Activated T-helper 1 cell treated with anti-CD3 and anti-CD28 coated beads, Interleukin-12 subunit alpha, Interleukin-12 subunit beta, Interleukin-2, Interleukin-4 antibody, amounts not matched to agents 30 ng/mL and 10 ng/mL and 1 ng/mL, durations not matched to agents 14 hours and 24 hours and 36 hours (primary cell): ENCODE measurements at regions not wholly inside any gene's neighbourhood (a gene's known extent, or its start where the extent isn't known, plus 50 kb on each side); places are given as distances from the start of the nearest gene placed in this dataset.

ENCODE experiments used
- DNase-seq: peaks from one replicate; pipeline ENCODE4 v3.0.0; 2021; ENCODE audit warnings: low spot score
- H3K27ac Mint-ChIP-seq: one replicate; pipeline ENCODE4 v1.8.0; 2021; ENCODE audit warnings: mild to moderate bottlenecking, mixed read lengths
- H3K27me3 Mint-ChIP-seq: one replicate; pipeline ENCODE4 v1.8.0; 2022; ENCODE audit warnings: mild to moderate bottlenecking, moderate library complexity, mixed read lengths; ENCODE audit not compliant: insufficient read depth
- H3K36me3 Mint-ChIP-seq: one replicate; pipeline ENCODE4 v1.8.0; 2021; ENCODE audit warnings: low read depth, mixed read lengths
- H3K4me1 Mint-ChIP-seq: one replicate; pipeline ENCODE4 v1.8.0; 2021; ENCODE audit warnings: low read depth, mixed read lengths
- H3K4me3 Mint-ChIP-seq: one replicate; pipeline ENCODE4 v1.8.0; 2021; ENCODE audit warnings: mild to moderate bottlenecking, moderate library complexity, mixed read lengths
- H3K9me3 Mint-ChIP-seq: one replicate; pipeline ENCODE4 v1.8.0; 2021; ENCODE audit warnings: mixed read lengths
- intact Hi-C: fragments of 100-400 bp; cut with micrococcal nuclease; formaldehyde crosslinking; loops from one replicate; pipeline ENCODE4 v1.15.1; 2024

GRCh38 chr13:30816736-30817135 is 81.4 kb downstream of the ALOX5AP start:
- Mint-ChIP-seq H3K36me3 (no peaks in the 10 kb centered on the region), H3K9me3 (no peaks in the 10 kb centered on the region), H3K27ac (no peak overlapping the region), H3K4me3 (no peak overlapping the region), H3K4me1 (peaks cover 10% of the 10 kb centered on the region), H3K27me3 (peaks cover 7% of the 10 kb centered on the region)
- DNase-seq: no peak
- intact Hi-C loops: no loop called here

GRCh38 chr13:30818323-30818960 is 83.1 kb downstream of the ALOX5AP start:
- intact Hi-C loops: no loop called here
- H3K9me3 Mint-ChIP-seq: no peaks in the 10 kb centered on the region
- no peaks in the 10 kb centered on the region for H3K36me3 Mint-ChIP-seq
- peaks cover 5% of the 10 kb centered on the region for H3K27me3 Mint-ChIP-seq
- H3K27ac Mint-ChIP-seq: no peak overlapping the region
- DNase-seq: no peak
- H3K4me1 Mint-ChIP-seq: peaks cover 10% of the 10 kb centered on the region
- H3K4me3 Mint-ChIP-seq: no peak overlapping the region

- DNase-seq: no peak
- no peak overlapping the region for H3K27ac Mint-ChIP-seq
- no peak overlapping the region for H3K4me3 Mint-ChIP-seq
- H3K36me3 Mint-ChIP-seq: no peaks in the 10 kb centered on the region
- peaks cover 10% of the 10 kb centered on the region for H3K4me1 Mint-ChIP-seq
- intact Hi-C loops: no loop called here
- H3K9me3 Mint-ChIP-seq: no peaks in the 10 kb centered on the region
- H3K27me3 Mint-ChIP-seq: peaks cover 5% of the 10 kb centered on the region
Measured at GRCh38 chr13:30819136-30819888, 84.0 kb downstream of the ALOX5AP start.

GRCh38 chr13:30821421-30821820 is 84.7 kb upstream of the MEDAG start:
- DNase-seq: no peak
- peaks cover 5% of the 10 kb centered on the region for H3K27me3 Mint-ChIP-seq
- H3K4me1 Mint-ChIP-seq: peaks cover 10% of the 10 kb centered on the region
- no peak overlapping the region for H3K4me3 Mint-ChIP-seq
- intact Hi-C loops: no loop called here
- no peak overlapping the region for H3K27ac Mint-ChIP-seq
- H3K9me3 Mint-ChIP-seq: no peaks in the 10 kb centered on the region
- no peaks in the 10 kb centered on the region for H3K36me3 Mint-ChIP-seq

GRCh38 chr13:30824651-30825050 is 81.4 kb upstream of the MEDAG start:
- no peaks in the 10 kb centered on the region for H3K9me3 Mint-ChIP-seq
- no peak for DNase-seq
- intact Hi-C loops: no loop called here
- no peak overlapping the region for H3K4me3 Mint-ChIP-seq
- no peak overlapping the region for H3K27ac Mint-ChIP-seq
- no peaks in the 10 kb centered on the region for H3K4me1 Mint-ChIP-seq
- H3K27me3 Mint-ChIP-seq: no peaks in the 10 kb centered on the region
- no peaks in the 10 kb centered on the region for H3K36me3 Mint-ChIP-seq

- Mint-ChIP-seq H3K36me3 (no peaks in the 10 kb centered on the region), H3K27ac (no peak overlapping the region), H3K4me3 (no peak overlapping the region), H3K4me1 (peaks cover 14% of the 10 kb centered on the region), H3K9me3 (no peaks in the 10 kb centered on the region), H3K27me3 (no peaks in the 10 kb centered on the region)
- intact Hi-C loops: no loop called here
- no peak for DNase-seq
Measured at GRCh38 chr13:30826911-30827577, 79.0 kb upstream of the MEDAG start.

- Mint-ChIP-seq H3K9me3 (no peaks in the 10 kb centered on the region), H3K27ac (no peak overlapping the region), H3K4me1 (peaks cover 15% of the 10 kb centered on the region), H3K27me3 (no peaks in the 10 kb centered on the region), H3K4me3 (no peak overlapping the region), H3K36me3 (no peaks in the 10 kb centered on the region)
- no peak for DNase-seq
- intact Hi-C loops: no loop called here
Measured at GRCh38 chr13:30827578-30827925, 78.5 kb upstream of the MEDAG start.

GRCh38 chr13:30829145-30829832 is 76.8 kb upstream of the MEDAG start:
- H3K27ac Mint-ChIP-seq: no peak overlapping the region
- no peaks in the 10 kb centered on the region for H3K9me3 Mint-ChIP-seq
- intact Hi-C loops: no loop called here
- H3K27me3 Mint-ChIP-seq: no peaks in the 10 kb centered on the region
- H3K36me3 Mint-ChIP-seq: no peaks in the 10 kb centered on the region
- peaks cover 15% of the 10 kb centered on the region for H3K4me1 Mint-ChIP-seq
- DNase-seq: no peak
- no peak overlapping the region for H3K4me3 Mint-ChIP-seq

- no peaks in the 10 kb centered on the region for H3K27me3 Mint-ChIP-seq
- peaks cover 15% of the 10 kb centered on the region for H3K4me1 Mint-ChIP-seq
- intact Hi-C loops: no loop called here
- no peak overlapping the region for H3K27ac Mint-ChIP-seq
- no peak overlapping the region for H3K4me3 Mint-ChIP-seq
- no peaks in the 10 kb centered on the region for H3K36me3 Mint-ChIP-seq
- no peak for DNase-seq
- no peaks in the 10 kb centered on the region for H3K9me3 Mint-ChIP-seq
Measured at GRCh38 chr13:30829833-30830637, 76.0 kb upstream of the MEDAG start.

- H3K4me3 Mint-ChIP-seq: no peak overlapping the region
- peaks cover 15% of the 10 kb centered on the region for H3K4me1 Mint-ChIP-seq
- no peaks in the 10 kb centered on the region for H3K36me3 Mint-ChIP-seq
- intact Hi-C loops: no loop called here
- no peaks in the 10 kb centered on the region for H3K9me3 Mint-ChIP-seq
- no peak overlapping the region for H3K27ac Mint-ChIP-seq
- no peaks in the 10 kb centered on the region for H3K27me3 Mint-ChIP-seq
- DNase-seq: no peak
Measured at GRCh38 chr13:30830638-30830965, 75.5 kb upstream of the MEDAG start.

GRCh38 chr13:30831515-30831914 is 74.6 kb upstream of the MEDAG start:
- DNase-seq: no peak
- no peaks in the 10 kb centered on the region for H3K9me3 Mint-ChIP-seq
- H3K4me3 Mint-ChIP-seq: no peak overlapping the region
- no peaks in the 10 kb centered on the region for H3K27me3 Mint-ChIP-seq
- no peaks in the 10 kb centered on the region for H3K36me3 Mint-ChIP-seq
- intact Hi-C loops: no loop called here
- no peak overlapping the region for H3K27ac Mint-ChIP-seq
- H3K4me1 Mint-ChIP-seq: peaks cover 15% of the 10 kb centered on the region

GRCh38 chr13:30832377-30832776 is 73.7 kb upstream of the MEDAG start:
- Mint-ChIP-seq H3K4me3 (no peak overlapping the region), H3K27me3 (peaks cover 2% of the 10 kb centered on the region), H3K36me3 (no peaks in the 10 kb centered on the region), H3K27ac (no peak overlapping the region), H3K4me1 (peaks cover 15% of the 10 kb centered on the region), H3K9me3 (no peaks in the 10 kb centered on the region)
- intact Hi-C loops: no loop called here
- DNase-seq: no peak
